ENCODE measurements at regions not wholly inside any gene's neighbourhood (a gene's known extent, or its start where the extent isn't known, plus 50 kb on each side); places are given as distances from the start of the nearest gene placed in this dataset.

DNA sequence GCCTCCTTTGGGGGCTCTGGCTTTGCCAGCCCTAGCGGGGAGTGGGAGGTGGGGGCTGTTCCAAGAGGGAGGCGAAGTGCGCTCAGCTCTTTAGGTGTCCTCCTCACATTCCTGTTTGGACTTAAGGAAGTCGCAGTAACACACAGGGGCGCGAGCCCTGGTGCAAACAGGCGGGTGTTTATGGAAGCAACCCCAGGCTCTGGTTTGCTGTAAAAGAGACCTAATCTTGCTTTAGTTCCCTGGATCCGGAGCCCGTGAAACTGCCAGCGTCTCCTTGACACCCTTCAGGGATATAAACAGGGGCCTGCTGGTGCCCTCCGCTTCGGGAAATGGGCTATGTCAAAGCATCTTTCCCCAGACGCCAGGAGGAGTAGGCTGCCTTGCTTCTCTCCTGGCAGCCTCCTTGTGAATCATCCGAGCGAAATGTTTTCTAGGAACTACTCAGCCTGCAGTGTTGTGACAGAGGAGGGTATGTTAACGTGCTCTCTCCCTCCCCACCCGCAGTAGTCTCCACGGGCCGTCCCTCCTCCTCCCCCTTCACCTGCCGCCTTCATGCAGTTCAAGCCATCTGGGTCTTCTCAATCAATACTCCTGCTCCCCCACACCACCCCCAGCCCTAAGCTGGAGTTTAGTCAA is 168.0 kb upstream of the LRFN2 start:
- H3K4me3 Mint-ChIP-seq = no peak overlapping the region
- H3K36me3 Mint-ChIP-seq (ENCODE audit: low read depth) = no peaks in the 10 kb centered on the region
- H3K9me3 Mint-ChIP-seq = no peaks in the 10 kb centered on the region
- H3K4me1 Mint-ChIP-seq (ENCODE audit: low read depth) = no peaks in the 10 kb centered on the region
- no peak overlapping the region for H3K27ac Mint-ChIP-seq
- intact Hi-C loops (cut with micrococcal nuclease) = no loop called here
- H3K27me3 Mint-ChIP-seq = peaks cover 67% of the 10 kb centered on the region

DNA sequence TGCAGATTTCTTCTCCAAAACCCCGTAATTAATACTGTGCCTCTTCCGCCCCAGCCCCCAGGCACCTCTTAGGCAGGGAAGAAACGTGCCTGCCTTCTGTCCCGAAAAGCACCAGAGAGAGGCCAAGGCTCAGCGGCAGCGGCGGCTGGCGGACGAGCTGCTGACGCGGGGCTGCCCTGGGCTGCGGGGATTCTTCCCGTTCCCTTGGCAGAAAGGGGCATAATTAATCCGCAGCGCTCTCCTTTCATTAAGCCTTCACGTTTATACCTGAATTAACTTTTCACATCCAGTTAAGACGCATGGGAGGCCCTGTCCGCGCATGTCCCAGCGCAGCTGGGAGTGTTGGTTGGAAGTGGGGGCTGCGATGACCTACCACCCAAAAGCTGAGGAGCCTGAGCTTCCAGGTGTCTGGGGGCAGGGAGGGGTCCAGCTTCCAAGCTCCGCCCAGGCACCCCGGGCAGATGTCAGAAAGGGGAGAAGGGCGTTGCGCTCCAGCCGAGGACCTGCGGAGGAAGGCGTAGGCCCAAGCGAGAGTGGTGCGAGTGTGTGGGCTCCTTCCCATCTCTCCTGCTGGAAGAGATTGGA is 167.4 kb upstream of the LRFN2 start:
- intact Hi-C loops (cut with micrococcal nuclease) = no loop called here
- Mint-ChIP-seq H3K36me3 (ENCODE audit: low read depth) (no peaks in the 10 kb centered on the region), H3K4me1 (ENCODE audit: low read depth) (no peaks in the 10 kb centered on the region), H3K9me3 (no peaks in the 10 kb centered on the region), H3K27ac (no peak overlapping the region), H3K27me3 (peaks cover 68% of the 10 kb centered on the region), H3K4me3 (no peak overlapping the region)

DNA sequence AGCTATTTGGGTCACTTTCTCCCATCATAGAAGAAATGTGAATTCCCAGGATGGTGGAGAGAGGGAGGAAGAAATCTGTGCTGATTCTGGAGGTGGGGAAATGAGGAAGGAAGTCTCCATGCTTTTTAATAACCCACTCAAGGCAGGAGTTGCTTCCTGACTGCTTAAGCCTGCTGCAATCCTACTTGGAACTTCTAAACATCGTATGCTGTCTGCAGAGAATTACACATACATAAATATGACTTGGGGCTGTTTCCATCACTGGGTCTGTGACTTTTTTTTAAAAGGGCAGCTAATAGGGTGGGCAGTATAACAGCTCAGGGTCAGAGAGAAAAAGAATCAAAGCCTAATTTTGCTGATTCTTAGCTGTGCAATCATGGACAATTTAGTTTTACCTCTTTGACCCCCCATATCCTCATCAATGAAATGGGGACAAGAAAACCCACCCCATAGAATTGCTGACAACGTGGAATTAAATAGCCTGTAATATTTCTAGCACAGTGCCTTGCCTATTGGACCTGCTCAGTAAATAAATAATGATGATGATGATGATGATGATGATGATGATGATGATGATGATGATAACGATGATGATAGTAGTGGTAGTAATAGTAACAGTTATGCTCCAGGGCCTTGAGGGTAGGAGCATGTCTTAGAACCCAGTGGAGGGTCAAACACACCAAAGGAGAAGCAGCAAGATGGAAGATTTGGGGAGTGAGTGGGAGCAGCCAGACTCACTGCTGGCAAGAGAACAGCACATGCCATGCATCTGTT is 166.7 kb upstream of the LRFN2 start:
- no peaks in the 10 kb centered on the region for H3K36me3 Mint-ChIP-seq (ENCODE audit: low read depth)
- no peak overlapping the region for H3K27ac Mint-ChIP-seq
- intact Hi-C loops (cut with micrococcal nuclease) = no loop called here
- H3K27me3 Mint-ChIP-seq = peaks cover 70% of the 10 kb centered on the region
- no peaks in the 10 kb centered on the region for H3K9me3 Mint-ChIP-seq
- no peaks in the 10 kb centered on the region for H3K4me1 Mint-ChIP-seq (ENCODE audit: low read depth)
- no peak overlapping the region for H3K4me3 Mint-ChIP-seq

DNA sequence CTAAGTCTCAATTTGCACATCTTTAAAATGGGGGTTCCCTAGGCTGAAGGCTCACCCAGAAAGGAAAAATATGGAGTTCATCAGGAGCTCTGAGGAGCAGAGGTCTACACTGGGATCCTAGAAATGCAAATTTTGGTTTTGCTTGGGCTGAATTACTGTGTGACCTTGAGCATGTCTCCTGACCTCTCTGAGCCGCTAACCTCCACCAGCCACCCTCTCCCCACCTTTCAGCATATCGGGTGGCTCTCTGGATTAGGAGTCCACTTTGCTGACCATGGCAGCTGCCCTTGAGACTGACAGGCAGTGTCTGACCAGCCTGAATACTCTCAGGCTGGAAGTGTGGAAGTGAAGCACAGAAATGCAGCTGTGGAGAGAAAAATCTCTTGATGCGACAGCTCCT is 165.9 kb upstream of the LRFN2 start:
- peaks cover 69% of the 10 kb centered on the region for H3K27me3 Mint-ChIP-seq
- H3K4me1 Mint-ChIP-seq (ENCODE audit: low read depth) = no peaks in the 10 kb centered on the region
- H3K36me3 Mint-ChIP-seq (ENCODE audit: low read depth) = no peaks in the 10 kb centered on the region
- H3K27ac Mint-ChIP-seq = no peak overlapping the region
- no peak overlapping the region for H3K4me3 Mint-ChIP-seq
- no peaks in the 10 kb centered on the region for H3K9me3 Mint-ChIP-seq
- intact Hi-C loops (cut with micrococcal nuclease) = no loop called here

DNA sequence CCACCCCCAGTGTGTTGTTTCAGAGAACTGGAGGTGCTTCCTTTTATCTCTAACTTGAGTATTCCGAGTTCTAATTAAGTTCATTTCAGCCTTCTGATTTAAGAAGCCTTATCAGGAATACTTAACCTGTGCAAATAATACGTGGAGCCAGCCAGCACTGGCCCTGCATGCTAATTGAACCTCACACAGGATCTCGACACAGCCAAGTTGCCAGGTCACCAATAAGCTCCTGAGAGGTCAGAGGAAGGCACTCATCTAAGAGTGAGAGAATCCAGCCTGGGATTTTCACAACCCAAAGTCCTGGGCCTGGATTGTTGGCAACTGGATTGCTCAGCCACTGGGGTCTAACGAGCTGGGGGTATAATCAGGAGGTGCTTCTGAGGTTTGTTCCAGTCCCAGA is 157.7 kb upstream of the LRFN2 start:
- no peaks in the 10 kb centered on the region for H3K36me3 Mint-ChIP-seq (ENCODE audit: low read depth)
- no peaks in the 10 kb centered on the region for H3K9me3 Mint-ChIP-seq
- H3K4me3 Mint-ChIP-seq = no peak overlapping the region
- no peaks in the 10 kb centered on the region for H3K4me1 Mint-ChIP-seq (ENCODE audit: low read depth)
- H3K27ac Mint-ChIP-seq = no peak overlapping the region
- H3K27me3 Mint-ChIP-seq = peaks cover 34% of the 10 kb centered on the region
- intact Hi-C loops (cut with micrococcal nuclease) = no loop called here

DNA sequence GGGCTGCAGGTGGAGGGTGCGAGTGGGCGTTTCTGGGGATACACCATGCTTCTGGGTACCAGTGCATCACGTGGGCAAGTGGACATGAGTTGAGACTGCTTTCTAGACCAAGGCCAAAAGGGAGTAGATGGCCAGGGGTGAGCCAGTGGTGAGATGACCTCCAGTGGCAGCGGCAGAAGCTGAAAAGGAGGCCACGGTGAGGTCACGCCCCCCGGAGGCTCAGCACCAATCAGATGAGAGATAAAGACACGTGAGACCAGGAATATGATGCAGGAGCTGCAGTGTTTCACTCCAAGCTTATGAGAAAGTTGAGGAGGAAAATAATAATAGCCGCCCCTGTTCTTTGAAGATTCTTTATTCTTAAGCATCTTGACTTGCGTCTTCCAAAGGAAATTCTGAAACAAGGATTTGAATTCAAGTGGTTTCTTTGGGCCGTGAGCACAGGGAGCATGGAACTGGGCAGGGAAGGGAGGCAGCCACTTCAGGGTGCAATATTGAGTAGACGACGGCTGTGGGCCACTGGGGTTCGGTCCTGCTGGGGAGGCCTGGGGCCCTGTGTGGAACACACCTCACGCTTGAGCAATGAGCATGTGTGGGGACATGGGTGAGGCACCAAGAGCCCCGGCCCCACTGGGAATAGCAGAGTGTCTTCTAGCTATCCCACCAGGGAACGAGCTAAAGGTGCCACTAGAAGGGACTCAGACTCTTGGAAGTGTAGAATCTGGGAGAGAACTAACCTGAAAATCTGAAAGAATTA is 156.7 kb upstream of the LRFN2 start:
- H3K36me3 Mint-ChIP-seq (ENCODE audit: low read depth) = no peaks in the 10 kb centered on the region
- H3K27me3 Mint-ChIP-seq = peaks cover 32% of the 10 kb centered on the region
- no peak overlapping the region for H3K27ac Mint-ChIP-seq

DNA sequence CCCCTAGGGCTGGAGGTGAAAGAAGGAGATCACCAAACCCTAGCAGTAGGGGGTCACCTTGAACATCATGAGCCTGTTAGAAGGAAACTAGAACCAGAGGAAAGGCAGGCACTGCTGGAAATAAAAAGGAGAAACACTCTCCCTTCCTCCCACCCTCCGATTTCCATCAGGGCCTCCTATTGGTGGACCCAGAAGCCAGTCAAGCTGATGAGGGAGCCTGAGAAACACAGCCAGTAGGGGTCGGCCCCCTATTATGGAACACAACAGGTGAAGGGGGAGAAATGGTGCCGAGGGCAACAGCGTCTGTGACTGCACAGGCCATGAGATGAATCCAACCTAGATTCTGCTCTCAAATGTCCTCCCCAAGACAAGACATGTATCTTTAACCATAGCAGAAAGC is 156.1 kb upstream of the LRFN2 start:
- intact Hi-C loops (cut with micrococcal nuclease) = no loop called here
- H3K27ac Mint-ChIP-seq = no peak overlapping the region

More for the DNA sequence above, 156.7 kb upstream of the LRFN2 start:
- Mint-ChIP-seq H3K9me3 (no peaks in the 10 kb centered on the region), H3K4me1 (ENCODE audit: low read depth) (no peaks in the 10 kb centered on the region), H3K4me3 (no peak overlapping the region)
- intact Hi-C loops (cut with micrococcal nuclease) = no loop called here

DNA sequence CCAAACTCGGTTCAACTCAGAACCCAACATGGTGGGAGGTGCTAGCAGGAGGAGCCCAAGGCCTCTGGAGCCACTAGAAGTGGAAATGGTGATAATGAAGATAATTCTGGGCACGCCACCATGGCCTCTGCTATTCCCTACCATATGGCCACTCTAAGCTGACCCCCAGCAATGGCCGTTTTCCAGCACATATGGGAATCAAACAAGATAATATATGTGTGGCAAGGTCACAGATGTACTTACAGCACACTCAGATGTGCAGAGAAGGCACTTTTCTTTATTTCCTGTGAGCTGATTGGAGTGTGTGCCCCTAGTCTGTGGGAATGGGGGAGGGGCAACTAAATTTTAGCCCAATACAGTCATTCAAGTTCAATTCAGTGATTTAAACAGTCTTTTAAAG is 153.4 kb upstream of the LRFN2 start:
- Mint-ChIP-seq H3K36me3 (ENCODE audit: low read depth) (no peaks in the 10 kb centered on the region), H3K27me3 (peaks cover 22% of the 10 kb centered on the region), H3K4me3 (no peak overlapping the region), H3K4me1 (ENCODE audit: low read depth) (no peaks in the 10 kb centered on the region), H3K9me3 (no peaks in the 10 kb centered on the region), H3K27ac (no peak overlapping the region)
- intact Hi-C loops (cut with micrococcal nuclease) = no loop called here

More for the DNA sequence above, 156.1 kb upstream of the LRFN2 start:
- H3K9me3 Mint-ChIP-seq = no peaks in the 10 kb centered on the region
- no peaks in the 10 kb centered on the region for H3K36me3 Mint-ChIP-seq (ENCODE audit: low read depth)
- no peak overlapping the region for H3K4me3 Mint-ChIP-seq
- peaks cover 29% of the 10 kb centered on the region for H3K27me3 Mint-ChIP-seq
- no peaks in the 10 kb centered on the region for H3K4me1 Mint-ChIP-seq (ENCODE audit: low read depth)

DNA sequence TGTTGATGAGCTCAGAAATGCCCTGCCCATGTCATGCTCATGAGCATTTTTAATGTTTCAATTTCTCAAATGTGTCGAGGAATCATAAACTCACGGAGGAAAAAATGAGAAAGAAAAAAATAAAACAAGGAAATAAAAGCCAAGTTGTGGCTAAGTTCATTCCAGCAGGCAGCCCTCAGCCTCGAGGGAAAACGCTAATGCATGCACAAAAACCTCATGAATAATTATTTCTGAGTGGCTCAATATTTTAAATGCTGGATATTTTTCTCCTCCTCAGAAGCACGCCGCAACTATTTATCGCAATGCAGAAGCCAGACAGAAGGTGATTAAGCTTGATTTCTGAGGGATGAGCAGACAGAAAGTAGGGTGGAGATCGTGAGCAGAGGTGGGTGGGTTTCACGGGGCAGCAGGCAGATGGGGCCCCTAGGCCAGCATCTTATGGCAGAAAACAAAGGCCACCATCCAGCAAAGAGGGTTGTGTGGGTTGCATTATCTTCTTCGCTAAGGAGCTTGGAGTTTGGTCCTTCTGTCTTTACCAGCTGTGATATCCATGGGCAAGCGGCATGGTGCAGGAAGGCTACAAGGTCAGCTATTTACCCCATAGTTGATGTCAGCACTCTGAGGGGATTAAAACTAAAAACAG is 151.5 kb upstream of the LRFN2 start:
- H3K9me3 Mint-ChIP-seq = no peaks in the 10 kb centered on the region
- no peaks in the 10 kb centered on the region for H3K4me1 Mint-ChIP-seq (ENCODE audit: low read depth)
- no peak overlapping the region for H3K27ac Mint-ChIP-seq
- peaks cover 33% of the 10 kb centered on the region for H3K27me3 Mint-ChIP-seq
- intact Hi-C loops (cut with micrococcal nuclease) = no loop called here
- no peaks in the 10 kb centered on the region for H3K36me3 Mint-ChIP-seq (ENCODE audit: low read depth)
- H3K4me3 Mint-ChIP-seq = no peak overlapping the region

DNA sequence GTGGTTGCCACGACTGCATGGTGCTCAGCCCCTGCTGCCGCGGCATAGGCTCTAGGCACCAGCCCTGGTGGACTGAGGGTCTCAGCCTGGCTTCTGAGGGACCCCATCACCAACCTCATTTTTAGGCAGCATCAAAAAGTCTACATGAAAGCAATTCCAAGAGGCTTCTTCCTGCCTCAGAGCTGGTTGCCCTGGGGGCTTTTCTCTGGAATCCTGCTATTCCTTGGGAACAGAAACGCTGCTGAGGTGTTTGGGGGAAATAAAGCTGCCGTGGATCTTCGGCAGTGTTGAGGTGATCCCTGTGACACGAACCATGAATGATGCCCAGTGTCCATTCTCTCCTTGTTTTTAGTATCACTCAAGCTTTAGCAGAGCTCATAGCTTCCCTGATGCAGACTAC is 148.4 kb upstream of the LRFN2 start:
- intact Hi-C loops (cut with micrococcal nuclease) = no loop called here
- Mint-ChIP-seq H3K36me3 (ENCODE audit: low read depth) (no peaks in the 10 kb centered on the region), H3K27ac (no peak overlapping the region), H3K9me3 (no peaks in the 10 kb centered on the region), H3K4me3 (no peak overlapping the region), H3K4me1 (ENCODE audit: low read depth) (no peaks in the 10 kb centered on the region), H3K27me3 (peaks cover 26% of the 10 kb centered on the region)

DNA sequence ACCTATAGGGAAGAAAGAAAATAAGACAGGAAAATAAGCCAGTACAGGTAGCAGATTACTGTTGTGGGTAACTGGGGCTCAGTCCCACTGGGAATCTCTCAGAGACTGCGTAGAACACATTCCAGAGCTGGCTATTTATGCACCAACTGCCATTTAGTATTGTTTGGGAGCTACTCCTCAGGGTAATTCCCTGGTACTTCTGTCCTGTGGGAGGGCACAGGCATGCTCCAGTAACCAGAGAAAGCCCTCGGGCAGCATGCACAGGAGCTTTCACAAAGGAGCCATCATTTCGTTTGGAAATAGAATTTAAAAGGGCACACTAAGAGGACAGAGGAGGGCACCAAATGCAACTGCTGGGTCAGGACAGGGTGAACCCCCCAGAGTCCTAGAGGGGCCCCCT is 148.0 kb upstream of the LRFN2 start:
- intact Hi-C loops (cut with micrococcal nuclease) = no loop called here
- Mint-ChIP-seq H3K36me3 (ENCODE audit: low read depth) (no peaks in the 10 kb centered on the region), H3K4me3 (no peak overlapping the region), H3K27me3 (peaks cover 26% of the 10 kb centered on the region), H3K4me1 (ENCODE audit: low read depth) (no peaks in the 10 kb centered on the region), H3K9me3 (no peaks in the 10 kb centered on the region), H3K27ac (no peak overlapping the region)

DNA sequence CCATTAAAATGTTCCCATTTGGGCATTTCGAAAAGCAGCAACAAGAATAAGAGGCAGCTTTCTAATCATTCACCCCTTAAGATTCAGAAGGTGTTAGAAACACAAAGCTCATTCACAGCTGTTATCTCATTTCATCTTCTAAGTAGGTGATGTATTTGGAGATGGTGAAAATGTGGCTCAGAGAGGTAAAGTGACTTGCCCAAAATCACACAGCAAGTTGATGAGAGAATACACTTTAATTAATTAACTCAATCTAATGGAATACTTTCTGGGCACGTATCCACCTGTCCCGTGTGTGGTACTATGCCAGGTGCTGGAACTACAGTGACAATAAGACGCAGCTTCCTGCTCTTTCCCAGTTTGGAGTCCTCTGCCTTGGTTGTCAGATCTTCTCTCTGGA is 147.4 kb upstream of the LRFN2 start:
- intact Hi-C loops (cut with micrococcal nuclease) = no loop called here
- H3K9me3 Mint-ChIP-seq = no peaks in the 10 kb centered on the region
- peaks cover 26% of the 10 kb centered on the region for H3K27me3 Mint-ChIP-seq
- no peak overlapping the region for H3K27ac Mint-ChIP-seq
- no peaks in the 10 kb centered on the region for H3K36me3 Mint-ChIP-seq (ENCODE audit: low read depth)
- no peak overlapping the region for H3K4me3 Mint-ChIP-seq
- no peaks in the 10 kb centered on the region for H3K4me1 Mint-ChIP-seq (ENCODE audit: low read depth)

DNA sequence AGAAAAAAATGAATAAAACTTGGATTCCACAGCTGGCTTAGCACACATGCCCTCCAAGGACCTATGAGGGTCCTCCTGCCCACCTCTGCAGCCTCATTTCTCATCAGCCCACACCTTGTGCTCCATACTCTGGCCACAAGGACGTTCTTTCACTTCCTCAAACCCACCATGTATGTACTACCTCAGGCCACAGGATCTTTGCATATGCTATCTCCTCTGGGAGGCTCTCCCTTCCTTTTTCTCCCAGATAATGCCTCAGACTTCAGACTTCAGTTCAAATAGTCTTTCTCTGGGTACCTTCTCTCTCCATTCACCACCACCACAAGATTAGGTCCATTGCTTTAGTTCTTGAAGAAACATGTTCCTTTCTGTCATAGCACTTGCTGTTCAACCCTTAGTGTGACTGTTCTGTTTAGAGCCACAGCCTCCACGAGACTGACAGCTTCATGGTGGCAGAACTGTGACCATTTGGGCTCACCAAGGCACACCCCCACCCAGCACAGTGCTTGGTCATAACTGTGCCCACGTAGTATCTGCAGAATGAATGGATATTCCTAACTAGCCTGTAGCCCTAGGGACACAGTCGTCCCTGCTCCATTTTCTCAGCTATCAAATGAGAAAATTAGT is 146.7 kb upstream of the LRFN2 start:
- no peaks in the 10 kb centered on the region for H3K36me3 Mint-ChIP-seq (ENCODE audit: low read depth)
- no peak overlapping the region for H3K4me3 Mint-ChIP-seq
- peaks cover 26% of the 10 kb centered on the region for H3K27me3 Mint-ChIP-seq
- intact Hi-C loops (cut with micrococcal nuclease) = no loop called here
- no peaks in the 10 kb centered on the region for H3K4me1 Mint-ChIP-seq (ENCODE audit: low read depth)
- no peaks in the 10 kb centered on the region for H3K9me3 Mint-ChIP-seq
- H3K27ac Mint-ChIP-seq = no peak overlapping the region

All from dendritic cell treated with granulocyte-macrophage colony-stimulating factor and Interleukin-4, amounts not matched to agents 40 ng/mL and 50 ng/mL, for 4 days (primary cell).